Activated B cell treated with CpG ODN at 0.5 μM for 24 hours (primary cell): ENCODE measurements at regions not wholly inside any gene's neighbourhood (a gene's known extent, or its start where the extent isn't known, plus 50 kb on each side); places are given as distances from the start of the nearest gene placed in this dataset.

Source experiments
- ATAC-seq: fragments of 200-7000 bp; cut with Tn5 transposase; one replicate; pipeline ENCODE4 v1.10.0; 2021; ENCODE audit warnings: low read depth, mild to moderate bottlenecking, moderate library complexity
- CTCF ChIA-PET: fragments of 350-600 bp; sonication (Branson Sonifier 250); formaldehyde crosslinking; loops from one replicate; lab custom pipeline; 2021; ENCODE audit warnings: antibody characterized with exemption; lab: Charles Lee
- POLR2A ChIA-PET: fragments of 350-600 bp; sonication (Branson Sonifier 250); formaldehyde crosslinking; loops from one replicate; lab custom pipeline; 2021; ENCODE audit warnings: antibody characterized with exemption; lab: Charles Lee
- DNase-seq: peaks from one replicate; pipeline ENCODE4 v3.0.0; 2022
- H3K27ac Mint-ChIP-seq: one replicate; pipeline ENCODE4 v1.8.0; 2020; ENCODE audit warnings: mixed read lengths
- H3K27me3 Mint-ChIP-seq: one replicate; pipeline ENCODE4 v1.8.0; 2021; ENCODE audit warnings: mixed read lengths
- H3K36me3 Mint-ChIP-seq: one replicate; pipeline ENCODE4 v1.8.0; 2021; ENCODE audit warnings: low read depth, mixed read lengths
- H3K4me1 Mint-ChIP-seq: one replicate; pipeline ENCODE4 v1.8.0; 2021; ENCODE audit warnings: mixed read lengths
- H3K4me3 Mint-ChIP-seq: one replicate; pipeline ENCODE4 v1.8.0; 2020; ENCODE audit warnings: mild to moderate bottlenecking, mixed read lengths
- H3K9me3 Mint-ChIP-seq: one replicate; pipeline ENCODE4 v1.8.0; 2020; ENCODE audit warnings: mixed read lengths
- CTCF ChIP-seq: fragments of 200-600 bp; IDR thresholded peaks from one replicate; pipeline ENCODE4 v1.8.0; 2022; ENCODE audit warnings: antibody characterized with exemption, mild to moderate bottlenecking
- intact Hi-C: fragments of 100-400 bp; cut with micrococcal nuclease; formaldehyde crosslinking; loops from one replicate; pipeline ENCODE4 v1.15.1; 2024

- no peaks in the 10 kb centered on the region for H3K4me1 Mint-ChIP-seq
- no peaks in the 10 kb centered on the region for H3K36me3 Mint-ChIP-seq
- ChIA-PET CTCF (no interaction called here), POLR2A (no interaction called here)
- ATAC-seq: no peak
- H3K4me3 Mint-ChIP-seq: no peak overlapping the region
- H3K9me3 Mint-ChIP-seq: no peaks in the 10 kb centered on the region
- TF ChIP-seq CTCF: no peak
- H3K27me3 Mint-ChIP-seq: peaks cover 4% of the 10 kb centered on the region
- no peak overlapping the region for H3K27ac Mint-ChIP-seq
- intact Hi-C loops: no loop called here
- no peak for DNase-seq
Observed at GRCh38 chr1:162926906-162927305, 65.9 kb upstream of the CCDC190 start.

- no peak overlapping the region for H3K27ac Mint-ChIP-seq
- H3K4me3 Mint-ChIP-seq: no peak overlapping the region
- POLR2A ChIA-PET: no interaction called here
- intact Hi-C loops: no loop called here
- CTCF ChIA-PET: no interaction called here
- no peaks in the 10 kb centered on the region for H3K4me1 Mint-ChIP-seq
- H3K27me3 Mint-ChIP-seq: peaks cover 4% of the 10 kb centered on the region
- ATAC-seq: no peak
- no peak for TF ChIP-seq CTCF
- DNase-seq: no peak
- no peaks in the 10 kb centered on the region for H3K9me3 Mint-ChIP-seq
- H3K36me3 Mint-ChIP-seq: no peaks in the 10 kb centered on the region
Observed at GRCh38 chr1:162924179-162924578, 63.2 kb upstream of the CCDC190 start.

GRCh38 chr1:162922201-162922600, 61.2 kb upstream of the CCDC190 start:
- DNase-seq: no peak
- intact Hi-C loops: no loop called here
- no peak for TF ChIP-seq CTCF
- H3K4me1 Mint-ChIP-seq: no peaks in the 10 kb centered on the region
- no peaks in the 10 kb centered on the region for H3K36me3 Mint-ChIP-seq
- peaks cover 4% of the 10 kb centered on the region for H3K27me3 Mint-ChIP-seq
- ChIA-PET CTCF (no interaction called here), POLR2A (no interaction called here)
- H3K4me3 Mint-ChIP-seq: no peak overlapping the region
- ATAC-seq: no peak
- H3K27ac Mint-ChIP-seq: no peak overlapping the region
- H3K9me3 Mint-ChIP-seq: no peaks in the 10 kb centered on the region

GRCh38 chr1:162921311-162921710, 60.3 kb upstream of the CCDC190 start:
- no peak overlapping the region for H3K4me3 Mint-ChIP-seq
- ATAC-seq (no peak), DNase-seq (no peak)
- no peak for TF ChIP-seq CTCF
- H3K36me3 Mint-ChIP-seq: no peaks in the 10 kb centered on the region
- CTCF ChIA-PET: no interaction called here
- no peaks in the 10 kb centered on the region for H3K9me3 Mint-ChIP-seq
- POLR2A ChIA-PET: no interaction called here
- intact Hi-C loops: no loop called here
- peaks cover 9% of the 10 kb centered on the region for H3K27me3 Mint-ChIP-seq
- no peak overlapping the region for H3K27ac Mint-ChIP-seq
- H3K4me1 Mint-ChIP-seq: no peaks in the 10 kb centered on the region

- Mint-ChIP-seq H3K27ac (no peak overlapping the region), H3K4me1 (no peaks in the 10 kb centered on the region), H3K9me3 (peaks cover 6% of the 10 kb centered on the region), H3K27me3 (peaks cover 11% of the 10 kb centered on the region), H3K4me3 (no peak overlapping the region), H3K36me3 (no peaks in the 10 kb centered on the region)
- ChIA-PET POLR2A (no interaction called here), CTCF (no interaction called here)
- DNase-seq (no peak), ATAC-seq (no peak)
- no peak for TF ChIP-seq CTCF
- intact Hi-C loops: no loop called here
Observed at GRCh38 chr1:162919034-162919433, 58.1 kb upstream of the CCDC190 start.
